ENCODE measurements at regions not wholly inside any gene's neighbourhood (a gene's known extent, or its start where the extent isn't known, plus 50 kb on each side); places are given as distances from the start of the nearest gene placed in this dataset.

GRCh38 chr5:173741729-173742431, 125.4 kb upstream of the BOD1 start:
- DNase-seq (ENCODE audit: low read depth), result no peak

GRCh38 chr5:173742432-173742816, 126.0 kb upstream of the BOD1 start:
- DNase-seq (ENCODE audit: low read depth), result no peak

DNA sequence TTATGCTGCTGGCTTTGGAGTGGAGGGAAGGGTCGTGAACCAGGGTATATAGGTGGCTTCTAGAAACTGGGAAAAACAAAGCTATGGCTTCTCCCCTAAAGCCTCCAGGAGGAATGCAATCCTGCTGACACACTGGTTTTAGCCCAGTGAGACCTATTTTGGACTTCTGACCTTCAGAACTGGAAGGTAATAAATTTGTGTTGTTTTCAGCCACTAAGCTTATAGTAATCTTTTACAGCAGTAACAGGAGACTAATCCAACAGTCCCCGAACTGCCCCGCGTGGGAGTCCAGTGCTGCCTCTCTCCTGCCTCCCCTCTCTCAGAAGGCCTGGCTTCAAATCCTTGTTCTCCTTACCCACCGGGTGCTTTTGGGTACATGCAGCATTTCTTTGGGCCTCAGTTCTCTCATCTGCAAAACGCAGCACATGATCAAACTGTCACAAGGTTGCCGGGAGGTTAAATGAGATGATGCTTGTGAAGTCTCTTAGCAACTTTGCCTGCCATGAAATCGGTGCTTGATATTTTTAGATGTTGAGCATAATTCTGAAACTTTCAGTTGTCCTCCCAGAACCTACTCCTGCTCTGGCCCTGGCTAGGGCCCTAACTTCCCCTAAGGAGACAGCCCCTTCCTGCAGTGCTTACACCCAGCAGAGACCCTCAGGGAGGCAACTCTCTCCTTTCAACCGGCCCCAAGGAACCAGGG, 127.3 kb upstream of the BOD1 start:
- DNase-seq (ENCODE audit: low read depth), result no peak

DNA sequence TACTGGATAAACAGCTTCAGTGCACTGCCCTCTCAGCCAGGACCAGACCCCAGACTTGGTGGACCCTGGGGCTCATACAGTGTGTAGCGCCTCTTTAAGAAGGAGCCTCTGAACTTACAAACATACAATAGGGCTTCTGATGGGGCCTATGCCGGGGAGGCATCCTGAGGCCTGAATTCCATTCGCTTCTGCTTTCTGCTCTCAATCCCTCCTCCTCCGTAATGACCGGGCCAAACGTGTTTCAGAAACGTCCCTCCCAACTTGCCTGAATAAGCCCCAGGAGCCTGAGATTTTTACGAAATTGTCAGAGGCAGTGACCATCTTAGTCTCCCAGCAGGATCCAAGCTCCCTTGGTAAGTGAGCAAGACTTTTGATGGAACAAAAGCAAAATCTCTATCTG, 128.1 kb upstream of the BOD1 start:
- no peak for DNase-seq (ENCODE audit: low read depth)

- DNase-seq (ENCODE audit: low read depth), result no peak
Observed at GRCh38 chr5:173745123-173745522, 128.7 kb upstream of the BOD1 start.

DNA sequence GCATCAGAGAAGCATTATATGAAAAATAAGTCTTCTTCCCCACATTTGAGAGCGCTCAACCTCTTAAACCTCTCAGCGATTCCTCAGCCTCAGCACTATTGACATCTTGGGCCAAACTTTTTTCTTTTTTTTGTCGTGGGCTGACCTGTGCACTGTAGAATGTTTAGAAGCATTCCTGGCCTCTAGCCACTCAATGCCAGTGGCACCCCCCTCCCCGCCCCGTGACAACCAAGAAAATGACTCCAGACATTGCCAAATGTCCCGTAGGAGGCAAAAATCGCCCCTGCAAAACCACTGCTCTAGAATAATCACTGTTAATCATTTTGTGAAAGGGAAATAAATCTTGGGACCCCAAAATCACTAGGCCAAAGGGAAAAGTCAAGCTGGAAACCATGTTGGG, 129.1 kb upstream of the BOD1 start:
- no peak for DNase-seq (ENCODE audit: low read depth)

DNA sequence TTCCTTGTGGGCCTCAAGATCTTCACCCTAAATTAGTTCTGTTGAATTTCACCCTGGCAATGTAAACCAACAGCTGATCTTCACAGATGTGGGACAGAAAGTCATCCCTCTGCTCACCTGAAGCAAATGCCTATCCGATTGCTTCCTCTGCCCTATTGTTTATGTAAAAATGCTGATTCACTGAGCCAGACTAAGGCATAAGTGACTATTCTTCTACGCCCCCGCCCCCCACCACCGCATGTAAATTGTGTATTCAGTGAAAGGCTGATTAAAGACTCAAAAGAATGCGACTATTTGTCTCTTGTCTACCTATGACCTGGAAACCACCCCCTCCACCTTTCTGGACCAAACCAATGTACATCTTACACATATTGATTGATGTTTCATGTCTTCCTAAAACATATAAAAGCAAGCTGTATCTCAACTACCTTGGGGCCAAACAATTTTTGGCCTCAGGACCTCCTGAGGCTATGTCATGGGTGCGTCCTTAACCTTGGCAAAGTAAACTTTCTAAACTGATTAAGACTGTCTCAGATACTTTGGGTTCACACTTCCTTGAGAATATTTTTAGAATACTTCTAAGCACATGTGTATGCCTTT, 129.7 kb upstream of the BOD1 start:
- peak; percentile 39 for DNase-seq (ENCODE audit: low read depth)

DNA sequence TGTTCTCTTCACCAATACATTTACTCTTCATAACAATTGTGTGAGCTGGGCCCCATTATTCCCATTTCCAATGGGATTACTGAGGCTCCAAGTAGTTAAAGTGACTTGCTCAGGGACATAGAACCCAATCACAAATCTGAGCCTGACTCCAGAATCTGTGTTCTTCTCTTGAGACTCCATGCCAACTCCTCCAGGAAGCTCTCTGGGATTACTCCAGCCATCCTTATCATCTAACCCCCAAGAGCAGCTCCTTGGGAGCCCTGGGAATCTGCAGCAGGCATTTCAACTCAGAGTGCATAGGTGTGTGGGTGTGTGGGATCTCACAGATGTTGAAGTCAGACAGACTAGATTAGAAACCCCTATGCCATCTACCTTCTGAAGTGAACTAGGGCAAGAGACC, 131.4 kb upstream of the BOD1 start:
- DNase-seq (ENCODE audit: low read depth), result no peak

- no peak for DNase-seq (ENCODE audit: low read depth)
Observed at GRCh38 chr5:173750538-173751265, 134.3 kb upstream of the BOD1 start.

- DNase-seq (ENCODE audit: low read depth), result no peak
Observed at GRCh38 chr5:173751266-173751600, 134.8 kb upstream of the BOD1 start.

GRCh38 chr5:173752653-173753052, 135.5 kb upstream of the CPEB4 start:
- DNase-seq (ENCODE audit: low read depth), result no peak

DNA sequence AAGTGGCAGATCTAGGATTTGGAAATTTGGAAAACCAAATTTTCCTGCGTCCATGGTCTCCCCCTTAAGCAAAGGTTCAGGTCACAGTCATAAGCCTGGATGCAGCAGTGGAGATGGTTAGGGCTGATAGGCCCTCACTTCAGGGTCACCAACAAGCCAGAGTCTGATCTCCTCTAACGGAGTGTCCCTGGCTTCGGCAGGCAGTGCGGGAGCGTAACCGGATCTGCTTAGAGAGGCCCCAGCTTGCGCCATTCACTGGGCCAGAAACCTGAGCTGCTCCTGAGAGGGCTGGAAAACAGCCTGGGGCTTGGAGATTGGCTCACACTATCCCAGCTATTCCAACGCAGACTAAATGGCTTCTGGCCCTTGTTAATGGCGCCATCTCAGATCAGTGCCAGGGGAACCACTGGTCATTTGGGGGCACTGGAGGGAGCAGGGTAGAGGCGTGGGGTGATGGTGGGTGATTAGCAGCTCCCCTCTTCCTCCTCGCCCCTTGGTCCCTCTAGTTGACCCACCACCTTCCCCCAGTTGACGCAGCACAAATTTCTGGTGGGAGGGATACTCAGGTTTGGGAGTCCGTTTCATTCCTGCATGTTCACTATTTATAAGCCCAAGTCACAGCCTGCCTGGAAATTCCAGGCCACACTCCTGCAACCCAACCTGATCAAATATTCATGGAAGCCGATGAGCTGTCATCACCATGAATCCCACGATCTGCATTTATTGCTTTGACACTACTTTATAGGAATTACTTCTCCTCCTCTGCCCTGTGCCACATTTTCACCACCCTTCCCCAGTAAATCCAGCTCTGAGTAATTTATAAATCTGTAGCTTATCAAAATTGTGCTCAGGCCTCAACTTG, 134.6 kb upstream of the CPEB4 start:
- peak; percentile 69 for DNase-seq (ENCODE audit: low read depth)

DNA sequence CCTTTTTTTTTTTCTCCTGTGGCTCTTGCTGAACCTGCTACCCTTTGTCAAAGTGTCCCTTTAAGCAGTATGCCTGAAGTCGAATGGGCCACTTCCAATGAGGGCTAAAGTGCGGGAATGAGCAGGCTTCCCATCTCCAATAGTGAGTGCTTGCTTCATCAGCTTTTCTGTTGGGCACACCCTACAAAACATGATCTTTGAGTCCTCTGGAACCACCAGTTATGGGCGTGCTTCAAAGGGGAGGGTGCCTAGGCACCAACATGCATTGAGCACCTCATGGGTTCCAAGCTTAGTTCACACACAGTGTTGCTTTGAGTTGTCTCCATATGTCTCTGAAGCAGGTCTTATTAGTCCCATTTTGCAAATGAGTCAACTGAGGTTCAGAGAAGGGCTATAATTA, 132.8 kb upstream of the CPEB4 start:
- no peak for DNase-seq (ENCODE audit: low read depth)

GRCh38 chr5:173757403-173758209, 130.5 kb upstream of the CPEB4 start:
- DNase-seq (ENCODE audit: low read depth), result no peak

DNA sequence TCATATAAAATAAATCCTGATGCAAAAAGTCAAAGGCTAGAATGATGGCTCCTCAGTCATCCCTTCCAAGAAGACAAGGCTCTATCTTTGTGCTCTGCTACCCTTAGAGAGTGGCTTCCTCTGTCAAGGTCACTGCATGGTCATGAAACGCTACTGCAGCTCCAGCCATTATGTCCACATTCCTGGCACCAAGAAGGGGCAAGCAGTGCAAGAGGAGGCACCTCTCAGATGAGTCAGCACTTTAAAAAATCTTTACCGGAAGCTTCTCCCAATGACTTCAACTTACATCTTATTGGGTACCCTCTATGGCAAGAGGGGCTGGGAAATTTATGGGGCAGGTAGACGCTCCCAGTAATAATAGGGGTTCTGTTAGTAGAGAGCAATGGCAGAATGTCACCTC, 129.5 kb upstream of the CPEB4 start:
- DNase-seq (ENCODE audit: low read depth), result no peak

GRCh38 chr5:173759691-173760090, 128.5 kb upstream of the CPEB4 start:
- no peak for DNase-seq (ENCODE audit: low read depth)

DNA sequence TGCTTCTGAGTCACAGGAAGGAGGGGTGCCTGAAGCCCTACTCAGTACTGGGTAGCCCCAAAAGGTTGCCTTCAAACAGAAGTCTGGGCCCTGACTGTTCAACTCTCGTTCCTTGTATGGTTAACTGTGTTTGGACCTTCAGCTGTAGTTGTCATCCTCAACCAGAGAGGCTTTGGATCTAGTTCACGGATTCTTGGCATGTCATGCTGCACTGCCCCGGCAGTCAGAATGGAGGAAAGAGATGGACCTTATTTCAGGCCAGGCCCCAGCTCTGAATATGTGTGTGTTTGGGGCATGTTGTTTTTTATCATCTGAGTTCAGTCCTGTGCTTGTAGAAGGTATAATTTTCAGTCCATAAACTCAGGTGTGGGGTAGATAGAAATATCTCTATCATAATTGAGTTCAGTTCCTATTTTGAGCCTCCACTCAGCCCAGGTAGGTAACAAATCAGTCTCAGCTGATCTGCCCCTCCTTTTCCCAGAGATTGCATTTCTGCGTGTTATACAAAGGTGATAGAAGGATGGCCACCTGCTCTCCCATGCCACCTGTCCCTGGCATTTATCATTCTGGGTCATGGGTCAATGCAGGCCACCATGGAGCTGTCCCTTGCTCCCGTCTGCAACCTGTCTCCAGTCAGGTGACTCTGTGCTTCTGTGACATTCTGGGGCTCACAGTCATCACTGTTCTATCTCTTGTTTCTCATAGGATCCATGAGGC, 127.5 kb upstream of the CPEB4 start:
- no peak for DNase-seq (ENCODE audit: low read depth)

DNA sequence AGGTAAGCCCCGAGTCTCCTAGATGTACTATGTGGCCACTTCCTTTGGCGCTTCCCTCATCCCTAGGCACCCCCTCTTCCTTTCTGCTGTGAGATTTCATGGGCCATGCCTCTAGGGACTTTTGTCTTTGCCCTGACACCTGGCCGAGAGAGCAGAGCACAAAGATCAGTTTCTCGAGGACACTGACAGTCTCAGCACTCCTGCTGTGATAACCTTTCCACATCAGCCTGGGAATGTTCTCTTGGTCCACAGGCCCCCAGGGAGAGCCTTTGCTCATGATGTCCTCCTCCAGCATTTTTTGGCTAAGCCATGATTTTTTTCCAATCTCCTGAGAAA, 127.0 kb upstream of the CPEB4 start:
- no peak for DNase-seq (ENCODE audit: low read depth)

GRCh38 chr5:173762045-173762444, 126.1 kb upstream of the CPEB4 start:
- no peak for DNase-seq (ENCODE audit: low read depth)

DNA sequence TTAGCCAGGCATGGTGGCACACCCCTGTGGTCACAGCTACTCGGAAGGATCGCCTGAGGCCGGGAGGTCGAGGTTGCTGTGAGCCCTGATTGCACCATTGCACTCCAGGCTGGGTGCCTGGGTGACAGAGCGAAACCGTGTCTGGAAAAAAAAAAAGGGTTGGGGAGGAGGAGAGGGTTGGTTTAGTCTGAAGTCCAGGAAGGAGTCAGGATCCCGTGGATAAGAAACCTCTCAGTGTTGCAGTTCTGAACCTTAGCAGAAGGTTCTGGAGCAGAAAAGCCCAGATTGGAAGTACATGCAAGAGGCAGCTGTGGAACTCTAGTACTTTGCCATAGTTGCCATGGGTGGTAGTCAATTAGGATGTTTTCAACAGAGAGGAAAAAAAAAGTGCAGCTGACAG, 125.2 kb upstream of the CPEB4 start:
- no peak for DNase-seq (ENCODE audit: low read depth)
